HuH-7.5 (cell line): ENCODE measurements at regions not wholly inside any gene's neighbourhood (a gene's known extent, or its start where the extent isn't known, plus 50 kb on each side); places are given as distances from the start of the nearest gene placed in this dataset.

ENCODE experiments used
- DNase-seq: peaks from one replicate; pipeline ENCODE4 v3.0.0; 2011; ENCODE audit warnings: low spot score

- no peak for DNase-seq
These were observed 356.4 kb upstream of the ACTBL2 start for GRCh38 chr5:57839025-57839424.

GRCh38 chr5:57836921-57837320 lies 354.3 kb upstream of the ACTBL2 start:
- DNase-seq, result no peak

GRCh38 chr5:57836331-57836730 lies 353.7 kb upstream of the ACTBL2 start:
- DNase-seq, result no peak

DNA sequence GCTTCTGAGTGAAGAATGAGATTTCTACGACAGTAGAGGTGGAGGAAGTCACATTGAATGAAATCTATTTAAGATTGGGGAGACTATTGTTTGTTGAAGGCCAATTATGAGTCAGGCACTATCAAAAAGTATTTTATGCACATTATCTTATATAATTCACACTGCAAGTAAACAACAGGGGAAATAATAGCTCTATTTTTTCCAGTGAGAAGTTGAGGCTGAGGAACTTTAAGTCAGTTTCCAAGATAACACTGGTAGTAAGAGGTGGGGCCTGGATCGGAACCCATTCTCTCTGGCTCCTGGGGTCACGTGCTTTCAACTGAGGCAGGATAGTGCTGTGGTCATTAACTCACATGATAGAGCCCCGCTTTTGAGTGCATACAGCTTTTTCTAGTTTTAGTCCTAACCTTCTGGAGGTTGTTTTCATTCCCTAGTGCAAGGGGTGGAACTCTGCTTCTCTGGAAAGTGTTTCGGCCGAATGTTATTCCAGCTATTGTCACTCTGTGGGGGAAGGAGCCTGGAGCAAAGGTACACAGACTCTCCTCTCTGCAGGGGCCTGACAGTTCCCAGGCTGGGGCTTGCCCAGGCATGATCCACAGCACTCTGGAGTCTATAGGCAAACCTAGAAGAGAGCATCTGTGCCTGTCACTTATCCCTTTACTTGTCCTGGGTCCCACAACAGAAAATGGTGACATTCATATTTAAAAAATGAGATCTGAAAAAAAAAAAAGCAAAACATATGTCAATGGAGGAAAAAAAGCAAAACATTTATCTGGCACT lies 352.4 kb upstream of the ACTBL2 start:
- no peak for DNase-seq

DNA sequence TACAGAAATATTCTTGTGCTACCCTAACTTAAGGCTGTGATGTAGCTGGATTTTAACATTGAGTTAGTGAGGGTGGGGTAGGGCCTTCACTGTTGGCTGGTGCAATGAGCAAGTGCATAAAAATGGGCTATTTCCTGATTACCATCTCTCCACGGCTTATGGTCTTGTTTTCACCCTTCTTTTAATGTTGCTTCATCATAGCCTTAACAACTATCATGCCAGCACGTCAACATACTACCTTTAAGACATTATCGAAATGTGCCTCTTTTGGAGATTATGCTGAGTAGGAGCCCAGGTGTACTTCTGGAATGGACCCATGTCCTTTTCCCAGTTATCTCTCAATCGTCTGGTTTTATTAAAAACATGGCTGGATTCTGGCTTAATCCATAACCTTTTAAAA lies 350.9 kb upstream of the ACTBL2 start:
- no peak for DNase-seq

- DNase-seq, result no peak
These were observed 350.3 kb upstream of the ACTBL2 start for GRCh38 chr5:57832875-57833274.

DNA sequence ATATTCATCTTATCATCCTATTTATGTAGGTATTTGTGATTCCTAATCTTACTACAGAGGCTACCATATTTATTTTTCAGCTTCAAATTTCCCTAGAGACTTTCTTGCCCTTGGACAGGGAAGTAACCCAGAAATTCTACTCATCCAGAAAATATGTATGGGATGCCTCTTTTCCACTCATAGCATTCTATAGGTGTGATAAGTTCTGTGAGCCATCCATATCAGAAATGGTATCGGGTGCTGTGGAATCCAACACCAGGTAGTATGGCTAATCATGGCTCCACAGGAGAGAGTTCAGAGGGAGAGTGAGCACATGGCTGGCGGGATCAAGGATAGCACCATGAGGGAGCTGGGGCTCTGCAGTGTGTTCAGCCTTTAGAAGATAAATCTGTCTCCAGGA lies 349.3 kb upstream of the ACTBL2 start:
- no peak for DNase-seq

GRCh38 chr5:57831090-57831489 lies 348.5 kb upstream of the ACTBL2 start:
- DNase-seq, result no peak

- DNase-seq, result no peak
These were observed 345.6 kb upstream of the ACTBL2 start for GRCh38 chr5:57828221-57828620.

DNA sequence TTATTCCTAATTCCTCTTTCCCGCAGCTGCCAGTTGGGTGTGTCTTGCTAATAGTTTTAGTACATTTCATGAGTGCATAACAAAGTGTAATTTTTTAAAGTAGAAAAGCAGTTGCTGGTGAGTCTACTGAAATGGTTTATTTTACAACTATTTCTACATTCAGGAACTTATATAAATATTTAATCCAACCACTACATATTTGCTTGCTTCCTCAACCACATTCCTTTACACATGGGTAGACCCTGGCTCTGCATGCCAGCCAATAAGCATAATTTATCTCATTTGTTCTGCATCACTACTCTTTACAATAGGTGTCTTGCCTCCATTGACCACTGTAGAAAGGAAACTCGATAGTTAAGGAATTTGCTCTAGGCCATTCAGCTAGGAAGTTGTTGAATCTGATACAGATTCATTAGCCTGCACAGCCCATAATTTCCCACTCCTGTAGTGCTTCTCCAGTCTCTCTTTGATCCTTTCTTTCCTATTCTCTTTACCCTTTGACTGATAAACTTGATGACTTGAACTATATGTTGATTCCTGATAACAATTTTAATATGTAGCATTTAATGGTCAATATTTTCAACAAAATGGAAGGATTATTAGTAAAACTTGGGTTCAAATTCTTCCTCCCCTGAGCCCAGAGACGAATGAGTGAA lies 342.5 kb upstream of the ACTBL2 start:
- no peak for DNase-seq

GRCh38 chr5:57824623-57825022 lies 342.0 kb upstream of the ACTBL2 start:
- DNase-seq, result no peak

GRCh38 chr5:57824047-57824446 lies 341.4 kb upstream of the ACTBL2 start:
- DNase-seq, result no peak

- no peak for DNase-seq
These were observed 340.0 kb upstream of the ACTBL2 start for GRCh38 chr5:57822651-57823050.

DNA sequence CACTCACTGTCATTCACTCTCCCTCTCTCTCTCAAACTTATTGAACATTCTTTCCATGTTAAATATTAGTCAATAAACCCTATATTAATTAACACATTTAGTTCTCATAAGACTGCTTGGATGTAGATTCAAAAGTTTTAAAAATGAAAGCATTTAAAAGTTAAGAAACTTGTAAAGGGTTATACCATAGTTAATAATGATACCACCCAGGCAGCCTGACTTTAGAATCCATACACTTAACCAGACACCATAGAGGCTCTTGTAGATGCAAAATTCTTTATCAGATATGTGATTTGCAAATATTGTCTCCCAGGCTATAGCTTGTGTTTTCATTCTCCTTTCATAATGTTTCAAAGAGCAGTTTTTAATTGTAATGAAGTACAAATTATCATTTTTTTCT lies 335.8 kb upstream of the ACTBL2 start:
- no peak for DNase-seq

DNA sequence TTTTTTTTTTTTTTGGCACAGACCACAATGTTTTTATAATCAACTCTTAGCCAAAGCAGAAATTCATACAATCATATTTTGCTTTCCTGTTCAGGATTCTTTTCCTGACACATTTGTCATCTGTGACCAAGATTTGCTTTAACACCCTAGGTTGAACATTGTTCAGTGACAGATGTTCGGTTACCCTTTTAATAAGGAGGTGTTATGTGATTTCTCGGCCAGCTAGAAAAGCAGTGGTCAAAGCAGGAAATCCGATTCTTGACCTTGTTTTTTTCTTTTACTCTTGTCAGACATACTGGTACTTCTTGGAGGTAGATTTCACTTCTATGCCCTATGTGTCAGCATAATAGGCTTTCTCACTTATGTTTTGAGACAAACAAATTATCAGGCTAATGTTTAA lies 335.3 kb upstream of the ACTBL2 start:
- DNase-seq, result no peak

GRCh38 chr5:57817001-57817453 lies 334.4 kb upstream of the ACTBL2 start:
- DNase-seq, result no peak

DNA sequence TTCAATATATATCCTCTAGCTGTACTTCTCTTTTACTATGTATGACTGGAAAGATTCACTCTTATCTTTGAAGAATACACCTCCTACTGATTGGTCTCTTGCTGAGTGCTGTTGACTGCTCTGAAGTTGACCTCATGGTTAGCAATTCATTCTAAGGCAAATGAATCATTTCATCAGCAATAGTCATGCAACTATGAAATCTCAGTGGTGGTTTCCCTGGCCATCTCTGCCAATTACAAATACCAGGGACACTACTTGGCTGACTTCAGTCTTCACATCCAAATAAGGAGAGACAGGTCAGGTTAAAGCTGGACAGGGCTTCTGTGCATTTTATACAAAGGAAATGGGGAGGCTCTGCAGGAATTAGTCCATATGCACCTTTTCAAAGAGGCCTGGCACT lies 333.5 kb upstream of the ACTBL2 start:
- no peak for DNase-seq

- DNase-seq, result no peak
These were observed 323.1 kb upstream of the ACTBL2 start for GRCh38 chr5:57805732-57806131.

DNA sequence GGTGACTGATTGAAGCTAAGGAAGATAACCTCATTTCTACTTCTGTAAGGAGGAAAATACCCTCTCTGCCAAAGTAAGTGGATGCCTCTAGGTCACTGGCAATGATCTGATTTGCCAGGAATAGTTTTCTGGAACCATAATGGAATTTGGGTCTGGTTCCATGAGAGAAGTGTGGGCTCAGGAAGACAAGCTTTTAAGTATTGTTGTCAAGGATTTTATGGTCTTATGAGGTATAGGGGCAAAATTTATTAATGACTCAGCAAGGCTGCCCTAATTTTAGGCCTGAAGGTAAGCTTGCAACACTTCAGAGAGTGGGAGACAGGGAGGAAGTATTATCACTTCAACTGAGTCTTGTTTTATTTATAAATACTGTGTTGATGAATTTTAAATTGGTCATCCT lies 322.6 kb upstream of the ACTBL2 start:
- DNase-seq, result no peak

DNA sequence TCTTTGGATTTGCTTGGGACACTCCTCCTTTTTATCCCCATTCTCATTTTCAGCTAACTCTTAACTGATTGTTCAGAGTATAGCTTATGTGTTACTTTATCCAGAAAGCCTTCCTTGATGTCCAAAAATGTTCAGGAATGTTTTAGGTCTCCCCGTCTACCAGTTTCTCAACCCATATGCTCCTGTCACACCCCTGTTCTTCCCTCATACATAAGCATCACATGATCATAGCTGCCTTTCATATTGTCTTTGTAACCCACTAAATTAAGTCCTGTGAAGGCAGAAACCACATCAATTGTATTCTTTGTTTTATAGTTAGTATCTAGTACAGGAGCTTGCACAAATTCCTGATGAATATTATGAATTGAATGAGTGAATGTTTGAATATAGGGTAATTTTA lies 321.9 kb upstream of the ACTBL2 start:
- no peak for DNase-seq

DNA sequence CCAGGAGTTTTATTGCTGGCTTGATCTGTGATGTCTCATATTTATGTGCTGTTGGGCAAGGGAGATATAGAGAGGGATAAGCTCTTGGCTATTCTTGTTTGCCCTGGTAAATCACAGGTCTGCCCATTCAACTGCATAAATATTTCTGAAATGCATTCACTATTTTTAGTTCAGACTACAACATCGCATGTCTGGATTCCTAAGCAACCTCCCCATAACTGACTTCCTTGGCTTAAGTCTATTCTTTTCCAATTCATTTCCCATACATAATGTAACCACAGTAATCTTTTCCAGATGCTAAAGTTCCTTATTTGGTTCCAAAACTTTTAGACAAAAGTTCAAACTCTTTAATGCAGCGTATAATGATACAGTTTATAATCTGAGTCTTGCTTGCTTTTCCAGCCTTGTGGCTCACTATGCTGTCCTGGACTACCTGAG lies 321.4 kb upstream of the ACTBL2 start:
- no peak for DNase-seq

DNA sequence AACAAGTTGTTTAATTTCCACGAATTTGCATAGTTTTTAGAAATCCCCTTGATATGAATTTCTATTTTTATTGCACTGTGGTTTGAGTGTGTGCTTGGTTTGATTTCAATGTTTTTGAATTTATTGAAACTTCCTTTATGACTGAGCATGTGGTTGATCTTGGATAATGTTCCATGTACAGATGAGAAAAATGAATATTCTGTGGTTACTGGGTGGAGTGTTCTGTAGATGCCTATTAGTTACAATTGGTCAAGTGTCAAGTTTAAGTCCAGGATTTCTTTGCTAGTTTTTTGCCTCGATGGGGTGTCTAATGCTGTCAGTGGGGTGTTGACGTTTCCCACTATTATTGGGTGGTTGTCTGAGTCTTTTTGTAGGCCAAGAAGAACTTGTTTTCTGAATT lies 319.5 kb upstream of the ACTBL2 start:
- no peak for DNase-seq

DNA sequence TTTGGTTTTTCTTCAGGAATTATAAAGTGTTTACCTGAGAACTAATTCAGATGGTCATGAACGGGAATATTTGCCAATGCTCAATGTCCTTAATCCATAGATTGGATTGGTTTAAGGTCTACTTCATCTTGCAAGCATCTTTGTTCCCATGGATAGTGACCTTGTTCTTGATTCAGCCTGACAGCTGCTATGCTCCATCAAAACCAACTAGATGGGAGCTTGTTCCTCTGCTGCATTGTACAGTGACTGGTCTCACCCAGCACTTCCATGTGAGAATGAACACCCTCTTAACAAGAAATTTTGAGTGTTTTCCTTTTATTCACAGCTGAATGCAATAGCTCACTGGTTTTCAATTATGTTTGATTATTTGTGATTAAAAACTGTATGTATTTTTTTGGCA lies 312.6 kb upstream of the ACTBL2 start:
- DNase-seq, result no peak

DNA sequence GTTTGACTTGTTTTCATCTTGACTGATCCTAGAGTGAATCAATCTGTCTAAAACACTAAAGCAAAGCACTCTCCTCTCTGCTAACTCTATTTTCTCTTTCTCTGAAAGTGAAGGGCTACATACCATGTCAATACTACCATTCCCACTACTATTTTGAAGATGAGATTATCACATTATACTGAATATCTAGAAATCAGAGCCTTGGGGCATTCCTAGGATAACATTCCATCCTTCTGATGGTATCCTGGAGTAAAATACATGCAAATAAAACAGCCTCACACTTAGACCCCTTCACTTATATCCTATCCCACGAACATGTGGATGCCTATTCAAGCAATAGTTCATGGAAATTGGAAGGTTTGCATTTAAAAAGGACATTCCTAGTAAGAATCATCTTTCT lies 309.3 kb upstream of the ACTBL2 start:
- no peak for DNase-seq
